NCI-H2171 (cell line): ENCODE measurements at regions not wholly inside any gene's neighbourhood (a gene's known extent, or its start where the extent isn't known, plus 50 kb on each side); places are given as distances from the start of the nearest gene placed in this dataset.

ENCODE experiments used
- DNase-seq: peaks from one replicate; lab custom pipeline; 2025; lab: John Stamatoyannopoulos, UW

DNA sequence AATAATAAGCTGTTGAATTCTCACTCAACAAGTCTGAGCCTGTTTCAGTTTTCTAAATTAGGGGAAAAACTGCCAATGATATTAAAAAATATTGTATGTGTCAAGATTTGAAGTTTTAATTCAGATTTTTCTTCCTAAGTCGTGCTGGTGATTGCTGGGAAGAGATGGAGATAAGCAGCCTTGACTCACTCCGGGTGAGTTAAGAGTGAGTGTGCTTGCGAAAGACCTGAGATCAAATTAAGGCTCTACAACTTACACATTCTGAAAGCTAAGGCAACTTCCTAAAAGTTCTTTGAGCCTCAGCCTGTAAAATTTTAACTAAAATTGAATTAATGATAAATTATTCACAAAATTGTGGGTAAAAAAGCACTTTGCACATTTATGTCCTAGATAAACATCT lies 1441.2 kb downstream of the PCDH7 start:
- no peak for DNase-seq

DNA sequence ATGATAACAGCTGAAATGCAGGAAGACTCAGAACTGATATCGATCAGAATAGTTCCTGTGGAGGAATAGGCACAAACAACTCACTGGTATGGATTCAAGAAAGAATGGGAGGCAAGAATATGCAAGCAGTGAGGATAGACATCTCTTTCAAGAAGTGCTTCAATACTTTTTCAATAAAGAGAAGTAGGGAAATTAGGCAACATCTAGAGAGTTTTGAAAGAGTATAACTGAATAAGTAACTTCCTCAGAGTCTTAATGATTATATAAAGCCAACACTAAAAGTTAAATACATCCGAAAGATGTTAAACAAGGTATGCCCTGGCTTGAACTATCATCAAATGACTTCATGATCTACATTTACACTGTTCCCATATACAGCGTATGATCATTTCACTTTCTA lies 1443.0 kb downstream of the PCDH7 start:
- no peak for DNase-seq

- DNase-seq: no peak
Observed at GRCh38 chr4:32169841-32170240, 1449.7 kb downstream of the PCDH7 start.

GRCh38 chr4:32172086-32172485 lies 1451.9 kb downstream of the PCDH7 start:
- no peak for DNase-seq

- no peak for DNase-seq
Observed at GRCh38 chr4:32172761-32173160, 1452.6 kb downstream of the PCDH7 start.

DNA sequence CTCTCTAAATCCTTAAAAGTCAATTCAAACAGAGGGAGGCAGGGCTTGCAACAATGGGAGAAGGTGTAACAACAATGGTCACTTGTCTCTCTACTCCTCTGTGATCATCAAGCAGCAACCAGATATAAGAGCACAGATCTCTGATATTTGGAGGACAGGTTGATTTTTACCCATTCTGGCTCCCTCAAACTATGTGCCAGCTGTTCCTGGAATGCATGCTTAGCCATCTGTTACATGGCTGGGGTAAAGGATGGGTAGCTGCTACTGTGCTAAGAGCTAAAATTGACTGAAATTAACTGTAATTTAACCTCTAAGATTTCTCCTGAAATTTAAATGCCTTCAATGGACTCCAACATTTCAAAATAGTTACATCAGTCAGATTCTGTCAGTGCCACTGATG lies 1459.9 kb downstream of the PCDH7 start:
- DNase-seq: no peak

DNA sequence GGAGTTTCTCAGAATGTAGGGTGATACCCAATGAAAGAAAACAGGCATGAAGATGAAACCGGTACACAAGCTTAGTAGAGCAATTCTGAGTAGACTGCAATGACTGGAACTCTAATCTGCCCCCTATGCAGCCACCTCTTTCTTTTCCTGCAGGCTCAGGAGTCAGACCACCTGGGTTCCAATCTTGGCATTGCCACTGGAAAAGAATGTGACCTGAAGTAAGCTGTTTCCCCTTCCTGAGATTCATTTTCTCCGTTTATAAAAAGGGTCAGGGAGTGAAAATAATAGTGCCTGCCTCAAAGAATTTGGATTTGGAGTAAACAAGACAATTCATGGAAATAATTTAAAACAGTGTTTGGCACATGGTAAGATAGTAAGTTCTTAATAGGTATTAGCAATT lies 1464.0 kb downstream of the PCDH7 start:
- DNase-seq: no peak

GRCh38 chr4:32189130-32189529 lies 1469.0 kb downstream of the PCDH7 start:
- no peak for DNase-seq

DNA sequence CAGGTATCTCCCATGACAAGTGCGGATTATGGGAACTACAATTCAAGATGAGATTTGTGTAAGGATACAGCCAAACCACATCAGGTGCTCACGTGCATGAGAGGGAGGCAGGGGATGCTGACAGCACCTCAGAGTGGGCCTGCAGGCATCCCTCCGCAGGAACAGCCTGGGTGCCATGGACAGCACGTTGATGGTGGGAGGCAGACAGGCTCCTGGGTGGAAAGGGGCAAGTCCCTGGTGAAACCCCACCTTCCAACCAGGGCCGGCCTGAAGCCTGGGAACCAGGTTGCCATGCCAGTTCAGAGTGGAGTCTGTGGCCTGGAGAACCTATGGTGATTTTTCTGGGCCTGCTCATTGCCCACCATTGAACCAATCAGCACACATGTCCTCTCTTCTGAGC lies 1469.6 kb downstream of the PCDH7 start:
- DNase-seq: no peak

- no peak for DNase-seq
Observed at GRCh38 chr4:32191961-32192360, 1471.8 kb downstream of the PCDH7 start.

DNA sequence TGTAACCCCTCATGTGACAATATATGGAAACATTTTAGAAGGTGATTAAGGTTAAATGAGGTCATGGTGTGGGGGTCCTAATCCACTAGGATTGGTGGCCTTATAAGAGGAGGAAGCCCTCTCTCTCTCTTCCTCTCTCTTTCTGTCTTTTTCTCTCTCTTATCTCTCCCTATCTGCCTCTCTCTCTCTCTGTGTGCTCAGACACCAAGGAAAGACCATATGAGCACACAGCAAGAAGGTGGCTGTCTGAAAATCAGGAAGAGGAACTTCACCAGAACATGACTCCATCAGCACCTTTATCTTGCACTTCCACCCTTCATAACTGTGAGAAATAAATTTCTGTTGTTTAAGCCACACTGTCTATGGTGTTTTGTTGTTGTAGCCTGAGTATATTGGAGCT lies 1472.2 kb downstream of the PCDH7 start:
- no peak for DNase-seq

GRCh38 chr4:32192991-32193390 lies 1472.8 kb downstream of the PCDH7 start:
- DNase-seq: no peak

DNA sequence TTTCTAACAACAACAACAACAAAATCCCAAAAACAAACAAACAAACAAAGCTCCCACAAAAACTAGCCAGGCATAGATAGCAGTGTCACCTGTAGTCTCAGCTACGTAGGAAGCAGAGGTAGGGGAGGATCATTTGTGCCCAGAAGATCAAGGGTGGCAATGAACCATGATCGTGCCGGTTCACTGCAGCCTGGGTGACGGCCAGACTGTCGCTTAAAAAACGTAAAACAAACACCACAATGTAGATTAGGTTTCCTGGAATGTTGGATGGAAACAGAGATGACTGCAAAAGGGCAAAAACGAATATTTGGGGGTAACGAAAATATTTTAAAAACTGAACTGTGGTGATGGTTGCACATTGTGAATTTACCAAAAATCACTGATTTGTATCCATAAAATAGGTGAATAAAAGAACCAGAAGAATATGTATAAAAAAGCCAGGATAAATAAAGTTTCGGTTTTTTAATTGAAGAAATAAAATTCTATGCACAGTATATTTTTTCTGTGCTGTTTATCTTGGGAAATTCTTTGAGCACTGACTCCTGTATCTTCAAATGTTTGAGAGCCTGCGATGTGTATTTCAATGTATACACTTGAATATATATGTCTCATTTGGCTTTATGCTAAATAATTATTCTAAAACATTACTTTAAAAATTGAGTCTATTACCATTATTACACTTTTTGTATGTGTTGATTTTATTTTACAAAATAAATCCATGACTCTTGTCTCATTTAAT lies 1477.0 kb downstream of the PCDH7 start:
- no peak for DNase-seq

DNA sequence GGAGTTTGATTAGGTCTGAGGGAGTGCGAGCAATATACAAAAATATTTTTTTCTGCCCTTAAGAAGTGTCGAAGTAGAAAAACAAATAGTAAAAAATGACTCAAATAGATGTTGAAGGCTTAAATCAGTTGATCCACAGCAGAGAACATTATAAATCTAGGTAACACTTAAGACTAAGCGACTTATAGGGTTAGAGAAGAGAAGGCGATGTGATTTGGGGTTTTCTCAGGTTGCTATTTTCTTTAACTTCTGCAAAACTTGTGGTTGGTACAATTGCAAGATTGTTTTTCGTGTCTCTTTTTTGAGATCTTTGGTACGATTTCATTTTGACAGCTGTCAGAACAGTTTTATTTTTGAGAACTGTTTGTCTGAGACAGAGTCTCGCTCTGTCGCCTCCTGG lies 1479.5 kb downstream of the PCDH7 start:
- no peak for DNase-seq

GRCh38 chr4:32203340-32203739 lies 1483.2 kb downstream of the PCDH7 start:
- no peak for DNase-seq

DNA sequence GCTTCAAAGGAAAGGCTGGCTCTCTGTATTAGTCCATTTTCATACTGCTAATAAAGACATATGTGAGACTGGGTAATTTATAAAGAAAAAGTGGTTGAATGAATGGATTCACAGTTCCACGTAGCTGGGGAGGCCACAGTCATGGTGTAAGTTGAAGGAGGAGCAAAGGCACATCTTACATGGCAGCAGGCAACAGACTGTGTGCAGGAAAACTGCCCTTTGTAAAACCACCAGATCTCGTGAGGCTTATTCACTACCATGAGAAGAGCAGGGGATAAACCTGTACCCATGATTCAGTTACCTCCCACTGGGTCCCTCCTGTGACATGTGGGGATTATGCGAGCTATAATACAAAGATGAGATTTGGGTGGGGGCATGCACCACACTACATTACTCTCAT lies 1486.6 kb downstream of the PCDH7 start:
- no peak for DNase-seq

GRCh38 chr4:32207456-32207855 lies 1487.3 kb downstream of the PCDH7 start:
- no peak for DNase-seq

- no peak for DNase-seq
Observed at GRCh38 chr4:32215277-32215676, 1495.1 kb downstream of the PCDH7 start.

- no peak for DNase-seq
Observed at GRCh38 chr4:32216502-32216901, 1496.3 kb downstream of the PCDH7 start.

DNA sequence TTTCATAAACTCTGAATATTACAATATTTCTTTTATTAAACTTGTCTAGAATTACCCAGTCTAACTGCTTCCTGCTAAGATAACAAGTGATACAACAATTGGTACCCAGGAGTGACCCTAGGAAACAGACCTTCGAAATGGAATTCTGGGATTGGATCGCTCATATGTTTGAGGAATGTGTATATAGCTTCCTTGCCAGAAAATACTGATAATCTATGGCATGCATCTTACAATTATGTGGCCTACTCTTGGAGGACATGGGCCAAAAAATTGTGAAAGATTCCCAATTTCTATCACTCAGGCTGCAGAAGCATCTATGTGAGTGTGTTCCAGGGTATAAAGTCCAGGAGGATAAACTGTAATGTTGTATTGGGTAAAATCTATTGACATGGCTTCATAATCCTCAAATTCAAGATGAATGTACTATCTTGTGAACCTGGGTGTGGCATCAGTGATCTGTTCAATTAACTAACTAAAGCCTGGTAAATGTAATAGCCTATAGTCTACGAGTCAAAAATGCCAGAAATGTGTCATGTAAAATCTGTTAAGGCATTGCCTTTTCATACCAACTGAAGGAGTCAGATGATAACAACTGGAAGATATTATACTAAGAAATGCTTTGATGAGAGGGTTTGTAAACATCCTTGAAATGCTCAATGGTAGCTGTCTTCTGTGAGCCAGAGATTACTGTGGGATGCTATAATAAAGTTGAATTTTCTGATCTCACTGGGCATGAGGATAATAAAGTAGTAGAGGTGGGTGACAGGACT lies 1499.3 kb downstream of the PCDH7 start:
- DNase-seq: no peak

DNA sequence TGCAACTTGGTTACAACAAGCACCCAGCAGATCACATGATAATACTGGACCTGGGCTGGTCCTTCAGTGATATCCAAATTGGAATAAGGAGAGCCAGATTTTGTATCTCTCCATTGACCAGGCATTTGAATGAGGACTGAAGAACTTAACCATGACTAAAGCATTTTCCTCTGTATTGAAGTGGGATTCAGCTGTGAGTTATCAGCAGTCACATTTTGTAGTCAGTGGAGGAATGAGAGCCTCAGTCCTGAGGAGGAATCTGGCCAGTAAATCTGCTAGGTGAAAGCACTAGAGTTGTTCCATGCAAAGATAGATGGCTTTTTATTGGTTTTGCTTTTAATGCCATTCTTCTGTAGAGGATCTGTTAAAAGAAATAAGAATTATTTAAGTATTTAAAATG lies 1506.0 kb downstream of the PCDH7 start:
- no peak for DNase-seq

- no peak for DNase-seq
Observed at GRCh38 chr4:32226733-32227132, 1506.6 kb downstream of the PCDH7 start.

- no peak for DNase-seq
Observed at GRCh38 chr4:32243926-32244325, 1523.8 kb downstream of the PCDH7 start.

DNA sequence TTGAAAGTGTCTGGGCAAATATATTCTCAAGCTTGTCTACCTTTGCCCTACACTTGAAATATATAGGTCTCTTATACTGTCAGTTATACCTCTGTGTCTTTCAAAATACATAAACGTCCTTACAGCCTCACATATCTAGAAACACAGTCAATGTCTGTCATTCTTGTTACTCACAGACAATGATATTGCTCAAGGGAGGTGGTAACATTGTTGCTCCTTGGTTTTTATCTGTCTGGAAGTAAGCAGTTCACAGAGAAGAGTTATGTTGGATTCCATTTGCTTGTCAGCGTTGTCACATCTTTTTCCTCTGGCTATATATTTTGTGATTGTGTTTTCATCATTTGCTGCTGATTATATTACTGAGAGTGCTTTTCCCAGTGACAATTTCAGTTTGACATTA lies 1528.9 kb downstream of the PCDH7 start:
- DNase-seq: no peak
